ENCODE measurements at regions not wholly inside any gene's neighbourhood (a gene's known extent, or its start where the extent isn't known, plus 50 kb on each side); places are given as distances from the start of the nearest gene placed in this dataset.

GRCh38 chr5:130268489-130268888 lies 364.2 kb downstream of the CHSY3 start:
- WGBS (ENCODE audit: insufficient coverage, insufficient replicate concordance, low lambda C conversion rate, missing lambda C conversion rate), result 27% methylated on average over 2 of the region's 2 CpGs

More at GRCh38 chr5:130268489-130268888, 364.2 kb downstream of the CHSY3 start:
- no peaks in the 10 kb centered on the region for H3K79me2 ChIP-seq (ENCODE audit: control insufficient read depth, insufficient read depth, low read length)
- TF ChIP-seq PRDM15 (CRISPR knock-in tag; IDR thresholded peaks at IDR 0.05) (no peak), FOXK2 (IDR thresholded peaks at IDR 0.05) (no peak), ZNF384 (IDR thresholded peaks at IDR 0.05; ENCODE audit: borderline replicate concordance, low read depth, low read length) (no peak), IRF3 (IDR thresholded peaks at IDR 0.05) (no peak), ZSCAN29 (IDR thresholded peaks at IDR 0.05) (no peak), POLR2AphosphoS2 (IDR thresholded peaks at IDR 0.05; ENCODE audit: low read depth, low read length) (no peak), E2F4 (IDR thresholded peaks at IDR 0.05; ENCODE audit: low read depth, low read length) (no peak), ZZZ3 (IDR thresholded peaks at IDR 0.05; ENCODE audit: control insufficient read depth, insufficient read length, low read depth) (no peak), SUZ12 (IDR thresholded peaks at IDR 0.05; ENCODE audit: unreplicated experiment) (no peak), NBN (IDR thresholded peaks at IDR 0.05) (no peak), CBX3 (IDR thresholded peaks at IDR 0.05; ENCODE audit: borderline replicate concordance, low read depth) (no peak), ATF3 (IDR thresholded peaks at IDR 0.05; ENCODE audit: borderline replicate concordance, extremely low read depth, low read depth, low read length) (no peak), BMI1 (IDR thresholded peaks at IDR 0.05; ENCODE audit: borderline replicate concordance) (no peak), MLLT1 (IDR thresholded peaks at IDR 0.05) (no peak), CBX5 (IDR thresholded peaks at IDR 0.05; ENCODE audit: low read depth) (no peak), CHD1 (IDR thresholded peaks at IDR 0.05; ENCODE audit: low read depth, low read length) (no peak), ZNF622 (IDR thresholded peaks at IDR 0.05) (no peak)
- no peaks in the 10 kb centered on the region for H3K9me3 ChIP-seq (replicated peaks; ENCODE audit: control insufficient read depth, insufficient read depth, low read length)
- in situ Hi-C loops (cut with MboI) (no loop called here), intact Hi-C loops (cut with micrococcal nuclease; ENCODE audit: unreplicated experiment) (no loop called here)
- no peaks in the 10 kb centered on the region for H3K36me3 ChIP-seq (ENCODE audit: control insufficient read depth in 2 of 2, insufficient read depth in 2 of 2, low read length in 1 of 2)
- no peak overlapping the region for H3K9ac ChIP-seq (ENCODE audit: control insufficient read depth, insufficient read depth, low read length)
- no peak overlapping the region for H2AFZ ChIP-seq (ENCODE audit: control insufficient read depth, low read depth, low read length)
- POLR2A ChIA-PET, result no interaction called here
- CTCF ChIA-PET, result interaction anchor here (1.3 kb wide), 1 partner anchor 12 kb away, joined by 4 read pairs; no protein-coding TSS in a partner anchor
- no peak overlapping the region for H3K27ac ChIP-seq (ENCODE audit: control insufficient read depth, insufficient read depth)
- no peak overlapping the region for H3K4me3 ChIP-seq
- H3K27me3 ChIP-seq (replicated peaks in 1 of 2; ENCODE audit: control insufficient read depth in 2 of 2, insufficient read depth in 2 of 2, low read length in 1 of 2), result no peaks in the 10 kb centered on the region
- FAIRE-seq (no peak), DNase-seq (ENCODE audit: low read depth, low spot score) (no peak), ATAC-seq (no peak)
- BruUV-seq (replicated peaks), result no TSS peak
- RAD21 ChIA-PET (ENCODE audit: unreplicated experiment), result no interaction called here
- no peaks in the 10 kb centered on the region for H3K4me1 ChIP-seq (ENCODE audit: control insufficient read depth, insufficient read depth, low read length)
- SMC1A ChIA-PET (ENCODE audit: uncharacterized antibody, unreplicated experiment), result interaction anchor here (0.5 kb wide), 1 partner anchor 15 kb away, joined by 3 read pairs; no protein-coding TSS in a partner anchor
- H4K20me1 ChIP-seq (ENCODE audit: control insufficient read depth, insufficient read depth), result no peaks in the 10 kb centered on the region
- H3K4me2 ChIP-seq (ENCODE audit: control insufficient read depth, insufficient read depth), result no peak overlapping the region
